NT2/D1 (cell line): ENCODE measurements at regions not wholly inside any gene's neighbourhood (a gene's known extent, or its start where the extent isn't known, plus 50 kb on each side); places are given as distances from the start of the nearest gene placed in this dataset.

Experiments used
- SUZ12 ChIP-seq: IDR thresholded peaks from 2 replicates; pipeline ENCODE4 v1.6.1; 2011; ENCODE audit not compliant: insufficient read length, insufficient read depth; ENCODE audit errors: extremely low read depth
- YY1 ChIP-seq: IDR thresholded peaks from 2 replicates; pipeline ENCODE4 v1.6.1; 2011; ENCODE audit not compliant: insufficient read length, insufficient read depth
- ZNF274 ChIP-seq: IDR thresholded peaks from 2 replicates; pipeline ENCODE4 v1.6.1; 2011; ENCODE audit warnings: mild to moderate bottlenecking, low read depth, low read length

DNA sequence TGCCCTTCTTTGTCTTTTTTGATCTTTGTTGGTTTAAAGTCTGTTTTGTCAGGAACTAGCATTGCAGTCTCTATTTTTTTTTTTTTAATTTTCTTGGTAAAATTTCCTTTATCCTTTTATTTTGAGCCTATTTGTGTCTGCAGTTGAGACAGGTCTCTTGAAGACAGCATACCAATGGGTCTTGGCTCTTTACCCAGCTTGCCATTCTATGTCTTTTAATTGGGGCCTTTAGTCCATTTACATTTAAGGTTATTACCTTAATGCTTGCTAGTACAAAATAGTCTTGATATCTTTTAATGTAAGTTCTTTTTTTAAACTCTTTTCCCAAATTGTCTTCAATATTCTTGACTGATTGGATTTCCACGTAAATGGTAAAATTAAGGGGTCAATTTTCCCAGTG lies 398.3 kb upstream of the CHRM2 start:
- TF ChIP-seq SUZ12, result no peak
- no peak for TF ChIP-seq ZNF274
- TF ChIP-seq YY1, result no peak
